ENCODE measurements at regions not wholly inside any gene's neighbourhood (a gene's known extent, or its start where the extent isn't known, plus 50 kb on each side); places are given as distances from the start of the nearest gene placed in this dataset.

- Histone ChIP-seq H4K20me1 (ENCODE audit: insufficient read depth) (no peaks in the 10 kb centered on the region), H3K4me2 (ENCODE audit: low read length) (no peak overlapping the region), H3K9me3 (ENCODE audit: low read length) (no peaks in the 10 kb centered on the region), H3K4me3 (ENCODE audit: low read length) (no peak overlapping the region), H3K9ac (ENCODE audit: low read length) (no peak overlapping the region), H2AFZ (ENCODE audit: low read depth, low read length) (no peak overlapping the region), H3K36me3 (ENCODE audit: insufficient read depth, low read length) (no peaks in the 10 kb centered on the region), H3K79me2 (replicated peaks; ENCODE audit: insufficient read depth, low read length) (no peaks in the 10 kb centered on the region), H3F3A (ENCODE audit: insufficient read depth, low read length, poor library complexity, severe bottlenecking) (no peaks in the 10 kb centered on the region), H3K27ac (ENCODE audit: low read length) (no peak overlapping the region), H3K9me2 (ENCODE audit: insufficient read depth, low read length) (no peaks in the 10 kb centered on the region), H3K27me3 (ENCODE audit: insufficient read depth, low read depth, low read length) (no peaks in the 10 kb centered on the region)
- TF ChIP-seq REST (IDR thresholded peaks at IDR 0.05; ENCODE audit: borderline replicate concordance), result no peak
- no peak for TF ChIP-seq POLR2AphosphoS5 (IDR thresholded peaks at IDR 0.05)
- no peak for TF ChIP-seq RAD21 (conservative IDR thresholded peaks at IDR 0.05)
- TF ChIP-seq TAF1 (IDR thresholded peaks at IDR 0.05; ENCODE audit: low read depth), result no peak
- TF ChIP-seq EP300 (conservative IDR thresholded peaks at IDR 0.05; ENCODE audit: poor library complexity, severe bottlenecking), result no peak
- no peak for TF ChIP-seq SMC3 (conservative IDR thresholded peaks at IDR 0.05; ENCODE audit: poor library complexity)
- TF ChIP-seq CTCF (IDR thresholded peaks at IDR 0.05; ENCODE audit: poor library complexity, severe bottlenecking), result no peak
- no peak for TF ChIP-seq EZH2 (IDR thresholded peaks at IDR 0.05; ENCODE audit: borderline replicate concordance, insufficient read depth, low read length, poor library complexity, severe bottlenecking)
- TF ChIP-seq MXI1 (conservative IDR thresholded peaks at IDR 0.05; ENCODE audit: poor library complexity, severe bottlenecking), result no peak
Observed at GRCh38 chr18:22726469-22726868, 206.7 kb upstream of the RBBP8 start.

- no peaks in the 10 kb centered on the region for H3F3A ChIP-seq (ENCODE audit: insufficient read depth, low read length, poor library complexity, severe bottlenecking)
- no peak overlapping the region for H2AFZ ChIP-seq (ENCODE audit: low read depth, low read length)
- no peaks in the 10 kb centered on the region for H3K79me2 ChIP-seq (replicated peaks; ENCODE audit: insufficient read depth, low read length)
- H3K4me2 ChIP-seq (ENCODE audit: low read length), result no peak overlapping the region
- no peak overlapping the region for H3K4me3 ChIP-seq (ENCODE audit: low read length)
- H3K27me3 ChIP-seq (ENCODE audit: insufficient read depth, low read depth, low read length), result no peaks in the 10 kb centered on the region
- no peak overlapping the region for H3K9ac ChIP-seq (ENCODE audit: low read length)
- no peaks in the 10 kb centered on the region for H3K36me3 ChIP-seq (ENCODE audit: insufficient read depth, low read length)
- no peaks in the 10 kb centered on the region for H3K9me2 ChIP-seq (ENCODE audit: insufficient read depth, low read length)
- H3K27ac ChIP-seq (ENCODE audit: low read length), result no peak overlapping the region
- no peaks in the 10 kb centered on the region for H3K9me3 ChIP-seq (ENCODE audit: low read length)
- H4K20me1 ChIP-seq (ENCODE audit: insufficient read depth), result no peaks in the 10 kb centered on the region
- TF ChIP-seq MXI1 (conservative IDR thresholded peaks at IDR 0.05; ENCODE audit: poor library complexity, severe bottlenecking) (no peak), SMC3 (conservative IDR thresholded peaks at IDR 0.05; ENCODE audit: poor library complexity) (no peak), EP300 (conservative IDR thresholded peaks at IDR 0.05; ENCODE audit: poor library complexity, severe bottlenecking) (no peak), REST (IDR thresholded peaks at IDR 0.05; ENCODE audit: borderline replicate concordance) (no peak), TAF1 (IDR thresholded peaks at IDR 0.05; ENCODE audit: low read depth) (no peak), POLR2AphosphoS5 (IDR thresholded peaks at IDR 0.05) (no peak), CTCF (IDR thresholded peaks at IDR 0.05; ENCODE audit: poor library complexity, severe bottlenecking) (no peak), RAD21 (conservative IDR thresholded peaks at IDR 0.05) (no peak), EZH2 (IDR thresholded peaks at IDR 0.05; ENCODE audit: borderline replicate concordance, insufficient read depth, low read length, poor library complexity, severe bottlenecking) (no peak)
Observed at GRCh38 chr18:22728016-22728415, 205.1 kb upstream of the RBBP8 start.

Measured in neural cell (in vitro differentiated cells).